ENCODE measurements at regions not wholly inside any gene's neighbourhood (a gene's known extent, or its start where the extent isn't known, plus 50 kb on each side); places are given as distances from the start of the nearest gene placed in this dataset.

GRCh38 chr13:24086642-24087041 is 73.9 kb upstream of the SPATA13 start:
- TF ChIP-seq Cebpa-rat (IDR thresholded peaks at IDR 0.05) = no peak
- no peaks in the 10 kb centered on the region for H3K4me1 ChIP-seq
- H4K20me1 ChIP-seq = no peaks in the 10 kb centered on the region
- no peaks in the 10 kb centered on the region for H3K36me3 ChIP-seq
- H3K27ac ChIP-seq = no peak overlapping the region
- H3K4me2 ChIP-seq = no peak overlapping the region
- no peaks in the 10 kb centered on the region for H3K27me3 ChIP-seq
- H3K4me3 ChIP-seq = no peak overlapping the region
- no peak overlapping the region for H3K9ac ChIP-seq
- no peaks in the 10 kb centered on the region for H3K9me3 ChIP-seq

- no peak overlapping the region for H3K4me3 ChIP-seq
- TF ChIP-seq Cebpa-rat (IDR thresholded peaks at IDR 0.05) = no peak
These were observed 72.8 kb upstream of the SPATA13 start for GRCh38 chr13:24087605-24088225.

GRCh38 chr13:24090049-24090448 is 70.5 kb upstream of the SPATA13 start:
- H3K36me3 ChIP-seq = no peaks in the 10 kb centered on the region

More at GRCh38 chr13:24087605-24088225, 72.8 kb upstream of the SPATA13 start:
- Histone ChIP-seq H3K27ac (no peak overlapping the region), H3K27me3 (no peaks in the 10 kb centered on the region), H4K20me1 (no peaks in the 10 kb centered on the region), H3K36me3 (no peaks in the 10 kb centered on the region), H3K4me2 (no peak overlapping the region), H3K4me1 (no peaks in the 10 kb centered on the region), H3K9ac (no peak overlapping the region), H3K9me3 (no peaks in the 10 kb centered on the region)

DNA sequence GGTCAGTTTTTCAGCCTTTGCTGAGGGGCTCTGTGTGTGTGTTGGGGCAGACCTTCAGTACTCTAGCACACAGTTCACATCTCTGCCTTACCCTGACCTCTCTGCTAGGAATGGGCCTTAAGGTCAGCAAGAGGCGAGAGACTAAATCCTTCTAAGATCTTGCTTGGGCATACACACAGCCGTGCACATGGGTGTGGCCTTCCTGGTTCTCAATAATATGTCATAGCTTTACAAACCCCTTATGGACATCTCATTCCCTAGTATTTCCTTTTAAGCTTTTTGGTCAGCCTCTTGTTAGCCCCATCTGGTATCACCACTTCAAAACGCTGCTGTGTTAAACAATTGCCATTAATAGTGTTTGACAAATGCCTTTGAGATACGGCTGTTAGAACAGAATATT is 69.4 kb upstream of the SPATA13 start:
- TF ChIP-seq Cebpa-rat (IDR thresholded peaks at IDR 0.05) = no peak
- no peak overlapping the region for H3K9ac ChIP-seq
- H3K9me3 ChIP-seq = no peaks in the 10 kb centered on the region; the same call in 1 of the 2 replicates
- no peak overlapping the region for H3K4me3 ChIP-seq
- no peaks in the 10 kb centered on the region for H3K4me1 ChIP-seq
- H3K4me2 ChIP-seq = no peak overlapping the region
- H3K27me3 ChIP-seq = no peaks in the 10 kb centered on the region
- H3K27ac ChIP-seq = no peak overlapping the region
- no peaks in the 10 kb centered on the region for H4K20me1 ChIP-seq
- H3K36me3 ChIP-seq = no peaks in the 10 kb centered on the region

More at GRCh38 chr13:24090049-24090448, 70.5 kb upstream of the SPATA13 start:
- Histone ChIP-seq H4K20me1 (no peaks in the 10 kb centered on the region), H3K9me3 (no peaks in the 10 kb centered on the region; the same call in 1 of the 2 replicates), H3K4me2 (no peak overlapping the region), H3K27ac (no peak overlapping the region), H3K27me3 (no peaks in the 10 kb centered on the region), H3K9ac (no peak overlapping the region), H3K4me1 (no peaks in the 10 kb centered on the region), H3K4me3 (no peak overlapping the region)
- no peak for TF ChIP-seq Cebpa-rat (IDR thresholded peaks at IDR 0.05)

GRCh38 chr13:24092108-24092507 is 68.4 kb upstream of the SPATA13 start:
- Histone ChIP-seq H3K36me3 (no peaks in the 10 kb centered on the region), H3K4me1 (peaks cover 2% of the 10 kb centered on the region), H3K9me3 (peaks cover 8% of the 10 kb centered on the region), H3K27me3 (no peaks in the 10 kb centered on the region), H3K27ac (no peak overlapping the region), H3K4me2 (no peak overlapping the region), H4K20me1 (no peaks in the 10 kb centered on the region), H3K9ac (no peak overlapping the region), H3K4me3 (no peak overlapping the region)
- no peak for TF ChIP-seq Cebpa-rat (IDR thresholded peaks at IDR 0.05)

- no peaks in the 10 kb centered on the region for H3K27me3 ChIP-seq
- H3K9ac ChIP-seq = no peak overlapping the region
- no peak overlapping the region for H3K27ac ChIP-seq
- H3K4me3 ChIP-seq = no peak overlapping the region
- no peak for TF ChIP-seq Cebpa-rat (IDR thresholded peaks at IDR 0.05)
- no peaks in the 10 kb centered on the region for H4K20me1 ChIP-seq
- no peak overlapping the region for H3K4me2 ChIP-seq
- peaks cover 12% of the 10 kb centered on the region for H3K4me1 ChIP-seq
- no peaks in the 10 kb centered on the region for H3K36me3 ChIP-seq
- H3K9me3 ChIP-seq = peaks cover 12% of the 10 kb centered on the region
These were observed 67.5 kb upstream of the SPATA13 start for GRCh38 chr13:24093047-24093446.

GRCh38 chr13:24096659-24097058 is 63.9 kb upstream of the SPATA13 start:
- Histone ChIP-seq H3K4me1 (peaks cover 20% of the 10 kb centered on the region), H3K27ac (no peak overlapping the region), H3K36me3 (no peaks in the 10 kb centered on the region), H3K4me2 (no peak overlapping the region), H3K9me3 (peaks cover 12% of the 10 kb centered on the region), H3K9ac (no peak overlapping the region), H3K4me3 (no peak overlapping the region), H3K27me3 (no peaks in the 10 kb centered on the region), H4K20me1 (no peaks in the 10 kb centered on the region)
- no peak for TF ChIP-seq Cebpa-rat (IDR thresholded peaks at IDR 0.05)

- Histone ChIP-seq H3K9ac (no peak overlapping the region), H3K27me3 (no peaks in the 10 kb centered on the region), H3K9me3 (peaks cover 12% of the 10 kb centered on the region), H3K27ac (no peak overlapping the region), H3K4me1 (peaks cover 20% of the 10 kb centered on the region), H4K20me1 (no peaks in the 10 kb centered on the region), H3K4me2 (peak overlapping the region; percentile 34), H3K4me3 (no peak overlapping the region), H3K36me3 (no peaks in the 10 kb centered on the region)
- no peak for TF ChIP-seq Cebpa-rat (IDR thresholded peaks at IDR 0.05)
These were observed 63.5 kb upstream of the SPATA13 start for GRCh38 chr13:24097064-24097463.

- Histone ChIP-seq H3K9ac (no peak overlapping the region), H3K4me1 (peaks cover 20% of the 10 kb centered on the region), H3K9me3 (peaks cover 12% of the 10 kb centered on the region), H3K4me2 (peak overlapping the region; percentile 34), H3K27ac (no peak overlapping the region), H3K27me3 (no peaks in the 10 kb centered on the region), H3K36me3 (no peaks in the 10 kb centered on the region), H4K20me1 (no peaks in the 10 kb centered on the region), H3K4me3 (no peak overlapping the region)
- no peak for TF ChIP-seq Cebpa-rat (IDR thresholded peaks at IDR 0.05)
These were observed 62.9 kb upstream of the SPATA13 start for GRCh38 chr13:24097667-24098066.

DNA sequence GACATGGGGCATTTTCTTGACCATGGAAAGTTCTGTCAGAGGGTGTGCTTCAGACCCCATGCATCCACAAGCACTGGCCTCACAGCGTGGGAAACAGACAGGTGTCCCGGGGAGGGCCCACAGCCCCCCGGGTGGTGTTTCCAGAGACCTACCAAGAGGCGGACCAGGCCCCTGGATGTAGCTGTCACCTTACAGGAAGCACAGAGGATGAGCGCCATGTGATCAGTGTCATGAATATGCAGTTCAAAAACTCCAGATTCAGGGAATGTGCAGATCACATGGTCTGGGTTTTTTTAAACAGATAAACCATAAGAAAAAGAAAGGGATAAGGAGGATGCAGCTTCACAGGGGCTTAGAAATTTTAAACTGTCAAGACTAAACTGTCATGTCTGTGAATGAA is 61.0 kb upstream of the SPATA13 start:
- peaks cover 12% of the 10 kb centered on the region for H3K9me3 ChIP-seq
- no peaks in the 10 kb centered on the region for H4K20me1 ChIP-seq
- H3K27ac ChIP-seq = no peak overlapping the region
- H3K4me3 ChIP-seq = no peak overlapping the region
- peaks cover 20% of the 10 kb centered on the region for H3K4me1 ChIP-seq
- H3K4me2 ChIP-seq = no peak overlapping the region
- H3K27me3 ChIP-seq = no peaks in the 10 kb centered on the region
- TF ChIP-seq Cebpa-rat (IDR thresholded peaks at IDR 0.05) = no peak
- no peak overlapping the region for H3K9ac ChIP-seq
- H3K36me3 ChIP-seq = no peaks in the 10 kb centered on the region

GRCh38 chr13:24100188-24100587 is 60.3 kb upstream of the SPATA13 start:
- H3K4me2 ChIP-seq = no peak overlapping the region
- H3K4me1 ChIP-seq = peaks cover 20% of the 10 kb centered on the region
- no peaks in the 10 kb centered on the region for H3K27me3 ChIP-seq
- H3K36me3 ChIP-seq = no peaks in the 10 kb centered on the region
- no peaks in the 10 kb centered on the region for H4K20me1 ChIP-seq
- H3K4me3 ChIP-seq = no peak overlapping the region
- no peak for TF ChIP-seq Cebpa-rat (IDR thresholded peaks at IDR 0.05)
- H3K27ac ChIP-seq = no peak overlapping the region
- H3K9me3 ChIP-seq = peaks cover 12% of the 10 kb centered on the region
- H3K9ac ChIP-seq = no peak overlapping the region

Measured in BLaER1 (cell line).